Activated CD4-positive, alpha-beta T cell treated with anti-CD3 and anti-CD28 coated beads for 36 hours (primary cell): ENCODE measurements at regions not wholly inside any gene's neighbourhood (a gene's known extent, or its start where the extent isn't known, plus 50 kb on each side); places are given as distances from the start of the nearest gene placed in this dataset.
"Not testable (repeated sequence)": the region's sequence is repeated elsewhere in the genome, so short reads cannot be mapped to it uniquely, and the experiment has no call there.

ENCODE experiments used
- ATAC-seq: fragments of 200-7000 bp; cut with Tn5 transposase; one replicate; pipeline ENCODE4 v1.10.0; 2021; ENCODE audit warnings: mild to moderate bottlenecking, moderate library complexity
- CTCF ChIA-PET: fragments of 350-600 bp; sonication (Branson Sonifier 250); formaldehyde crosslinking; loops from one replicate; lab custom pipeline; 2021; ENCODE audit warnings: antibody characterized with exemption; lab: Charles Lee
- POLR2A ChIA-PET: fragments of 350-600 bp; sonication (Branson Sonifier 250); formaldehyde crosslinking; loops from one replicate; lab custom pipeline; 2021; ENCODE audit warnings: antibody characterized with exemption, inconsistent platforms; lab: Charles Lee
- DNase-seq: peaks from one replicate; pipeline ENCODE4 v3.0.0-alpha.2; 2020
- H3K27ac Mint-ChIP-seq: one replicate; pipeline ENCODE4 v1.8.0; 2021; ENCODE audit warnings: mixed read lengths
- H3K27me3 Mint-ChIP-seq: one replicate; pipeline ENCODE4 v1.8.0; 2021; ENCODE audit warnings: mixed read lengths
- H3K36me3 Mint-ChIP-seq: one replicate; pipeline ENCODE4 v1.8.0; 2021; ENCODE audit warnings: low read depth, mixed read lengths
- H3K4me1 Mint-ChIP-seq: one replicate; pipeline ENCODE4 v1.8.0; 2021; ENCODE audit warnings: mixed read lengths
- H3K4me3 Mint-ChIP-seq: one replicate; pipeline ENCODE4 v1.8.0; 2021; ENCODE audit warnings: mild to moderate bottlenecking, moderate library complexity, mixed read lengths
- H3K9me3 Mint-ChIP-seq: one replicate; pipeline ENCODE4 v1.8.0; 2021; ENCODE audit warnings: low read depth, mixed read lengths
- intact Hi-C, 2 experiments: fragments of 100-400 bp; cut with DNase I in 1 of 2; cut with micrococcal nuclease in 1 of 2; formaldehyde crosslinking; loops; one replicate each; pipeline versions ENCODE4 v1.14.2 to v1.15.1; 2022 to 2024; cut with DNase I, micrococcal nuclease

DNA sequence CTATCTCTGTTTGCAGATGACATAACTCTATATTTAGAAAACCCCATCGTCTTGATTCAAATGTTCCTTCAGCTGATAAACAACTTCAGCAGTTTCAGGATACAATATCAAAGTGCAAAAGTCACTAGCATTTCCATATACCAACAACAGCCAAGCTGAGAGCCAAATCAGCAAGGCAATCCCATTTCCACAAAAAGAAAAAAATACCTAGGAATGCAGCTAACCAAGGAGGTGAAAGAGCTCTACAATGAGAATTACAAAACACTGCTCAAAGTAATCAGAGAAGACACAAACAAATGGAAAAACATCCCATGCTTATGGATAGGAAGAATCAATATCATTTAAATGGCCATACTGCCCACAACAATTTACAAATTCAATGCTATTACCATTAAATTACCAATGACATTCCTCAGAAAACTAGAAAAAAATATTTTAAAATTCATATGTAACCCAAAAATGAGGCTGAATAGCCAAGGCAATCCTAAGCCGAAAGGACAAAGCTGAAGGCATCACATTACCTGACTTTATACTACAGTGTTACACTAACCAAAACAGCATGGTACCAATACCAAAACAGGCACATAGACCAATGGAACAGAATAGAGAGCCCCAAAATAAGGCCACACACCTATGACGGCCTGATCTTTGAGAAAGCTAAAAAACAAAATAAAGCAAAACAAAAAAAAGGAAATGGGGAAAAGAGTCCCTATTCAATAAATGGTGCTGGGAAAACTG lies 901.7 kb downstream of the LRFN5 start:
- H3K36me3 Mint-ChIP-seq: no peaks in the 10 kb centered on the region
- intact Hi-C loops: no loop called here
- no peaks in the 10 kb centered on the region for H3K4me1 Mint-ChIP-seq
- ChIA-PET CTCF (no interaction called here), POLR2A (no interaction called here)
- DNase-seq (no peak), ATAC-seq (no peak)
- H3K27ac Mint-ChIP-seq: no peak overlapping the region
- H3K27me3 Mint-ChIP-seq: no peaks in the 10 kb centered on the region
- no peak overlapping the region for H3K4me3 Mint-ChIP-seq
- H3K9me3 Mint-ChIP-seq: peaks cover 12% of the 10 kb centered on the region

DNA sequence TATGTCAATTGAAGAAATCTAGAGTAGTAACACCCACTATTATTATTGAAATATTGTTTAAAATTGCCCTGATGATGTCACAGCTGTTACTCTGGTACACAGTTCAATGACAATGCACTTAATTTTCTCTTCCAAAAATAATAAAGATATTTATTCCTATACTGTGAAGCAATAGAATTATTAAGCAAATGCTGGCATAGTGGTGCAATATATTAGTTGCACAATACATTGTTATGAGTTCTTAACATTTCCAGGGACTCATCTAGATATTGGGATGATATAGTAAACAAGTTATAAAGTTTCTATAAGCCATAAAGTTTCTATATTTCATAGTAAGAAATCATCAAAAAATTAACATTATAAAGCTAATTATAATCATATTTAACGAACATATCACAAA lies 897.8 kb downstream of the LRFN5 start:
- Mint-ChIP-seq H3K27me3 (no peaks in the 10 kb centered on the region), H3K36me3 (no peaks in the 10 kb centered on the region), H3K27ac (no peak overlapping the region), H3K4me1 (no peaks in the 10 kb centered on the region), H3K4me3 (no peak overlapping the region), H3K9me3 (peaks cover 7% of the 10 kb centered on the region)
- CTCF ChIA-PET: no interaction called here
- intact Hi-C loops: no loop called here
- ATAC-seq: no peak
- DNase-seq: no peak
- POLR2A ChIA-PET: no interaction called here

DNA sequence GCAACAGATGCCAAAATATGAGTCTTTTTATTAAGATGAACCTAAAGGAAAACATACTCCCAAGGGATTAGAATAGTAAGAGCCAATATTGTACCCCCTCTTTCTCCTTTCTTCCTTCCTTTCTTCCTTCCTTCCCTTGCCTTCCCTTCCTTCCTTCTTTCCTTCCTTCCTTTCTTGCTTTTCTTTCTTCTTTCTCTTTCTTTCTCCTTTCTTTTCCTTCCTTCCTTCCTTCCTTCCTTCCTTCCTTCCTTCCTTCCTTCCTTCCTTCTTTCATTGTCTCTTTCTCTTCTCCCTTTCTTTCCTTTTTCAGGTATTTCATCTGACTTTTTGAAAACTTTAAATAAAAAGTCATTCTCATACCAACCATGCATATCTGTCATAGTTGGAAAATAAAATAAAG lies 892.5 kb downstream of the LRFN5 start:
- Mint-ChIP-seq H3K9me3 (peaks cover 2% of the 10 kb centered on the region), H3K27me3 (no peaks in the 10 kb centered on the region), H3K27ac (no peak overlapping the region), H3K4me3 (no peak overlapping the region), H3K36me3 (no peaks in the 10 kb centered on the region), H3K4me1 (no peaks in the 10 kb centered on the region)
- ATAC-seq (no peak), DNase-seq (no peak)
- CTCF ChIA-PET: no interaction called here
- intact Hi-C loops: no loop called here
- POLR2A ChIA-PET: no interaction called here

GRCh38 chr14:42490536-42490935 lies 883.9 kb downstream of the LRFN5 start:
- Mint-ChIP-seq H3K9me3 (peaks cover 2% of the 10 kb centered on the region), H3K4me1 (no peaks in the 10 kb centered on the region), H3K36me3 (no peaks in the 10 kb centered on the region), H3K27ac (no peak overlapping the region), H3K27me3 (no peaks in the 10 kb centered on the region), H3K4me3 (no peak overlapping the region)
- CTCF ChIA-PET: no interaction called here
- DNase-seq (no peak), ATAC-seq (no peak)
- POLR2A ChIA-PET: no interaction called here
- intact Hi-C loops: no loop called here

GRCh38 chr14:42488965-42489364 lies 882.3 kb downstream of the LRFN5 start:
- no peak for ATAC-seq
- H3K4me3 Mint-ChIP-seq: no peak overlapping the region
- DNase-seq: no peak
- CTCF ChIA-PET: no interaction called here
- no peaks in the 10 kb centered on the region for H3K27me3 Mint-ChIP-seq
- H3K4me1 Mint-ChIP-seq: no peaks in the 10 kb centered on the region
- no peak overlapping the region for H3K27ac Mint-ChIP-seq
- H3K9me3 Mint-ChIP-seq: peaks cover 2% of the 10 kb centered on the region
- intact Hi-C loops: no loop called here
- POLR2A ChIA-PET: no interaction called here
- H3K36me3 Mint-ChIP-seq: no peaks in the 10 kb centered on the region

DNA sequence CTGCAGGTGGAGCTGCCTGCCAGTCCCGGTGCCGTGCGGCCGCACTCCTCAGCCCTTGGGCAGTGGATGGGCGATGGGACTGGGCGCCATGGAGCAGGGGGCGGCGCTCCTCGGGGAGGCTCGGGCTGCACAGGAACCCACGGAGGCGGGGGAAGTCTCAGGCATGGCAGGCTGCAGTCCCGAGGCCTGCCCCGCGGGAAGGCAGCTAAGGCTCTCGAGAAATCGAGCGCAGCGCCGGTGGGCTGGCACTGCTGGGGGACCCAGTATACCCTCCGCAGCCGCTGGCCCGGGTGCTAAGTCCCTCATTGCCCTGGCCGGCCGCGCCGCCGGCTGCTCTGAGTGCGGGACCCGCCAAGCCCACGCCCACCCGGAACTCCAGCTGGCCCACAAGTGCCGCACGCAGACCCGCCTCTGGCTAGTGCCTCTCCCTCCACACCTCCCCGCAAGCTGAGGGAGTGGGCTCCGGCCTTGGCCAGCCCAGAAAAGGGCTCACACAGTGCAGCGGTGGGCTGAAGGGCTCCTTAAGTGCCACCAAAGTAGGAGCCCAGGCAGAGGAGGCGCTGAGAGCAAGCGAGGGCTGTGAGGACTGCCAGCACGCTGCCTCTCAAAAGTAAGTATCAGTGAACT lies 875.8 kb downstream of the LRFN5 start:
- ATAC-seq, POLR2A ChIA-PET, H3K27me3 Mint-ChIP-seq, H3K9me3 Mint-ChIP-seq, H3K36me3 Mint-ChIP-seq, H3K27ac Mint-ChIP-seq, H3K4me3 Mint-ChIP-seq, intact Hi-C loops, H3K4me1 Mint-ChIP-seq, DNase-seq, CTCF ChIA-PET: not testable (repeated sequence)

- DNase-seq, H3K4me1 Mint-ChIP-seq, H3K36me3 Mint-ChIP-seq, POLR2A ChIA-PET, ATAC-seq, H3K27me3 Mint-ChIP-seq, H3K27ac Mint-ChIP-seq, H3K9me3 Mint-ChIP-seq, intact Hi-C loops, CTCF ChIA-PET, H3K4me3 Mint-ChIP-seq: not testable (repeated sequence)
Measured at GRCh38 chr14:42481714-42482113, 875.0 kb downstream of the LRFN5 start.

DNA sequence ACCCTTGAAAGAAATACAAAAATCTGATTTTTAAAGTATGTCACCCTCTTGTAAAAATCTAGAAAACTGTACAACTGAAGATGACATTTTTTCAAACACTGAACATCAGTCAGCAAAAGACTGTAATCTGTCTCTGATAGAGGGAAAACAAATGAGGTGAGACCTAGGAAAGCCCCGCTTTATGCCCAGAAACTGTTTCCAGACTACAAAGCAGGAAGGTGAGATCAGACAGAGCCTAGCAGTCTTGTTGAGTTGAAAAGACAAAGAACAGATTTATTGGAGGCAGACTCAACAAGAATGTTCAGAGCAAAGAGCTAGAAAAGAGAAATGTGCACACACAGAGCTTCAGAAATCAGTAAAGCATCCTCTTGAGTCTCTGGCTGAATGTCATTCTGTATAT lies 873.6 kb downstream of the LRFN5 start:
- peaks cover 5% of the 10 kb centered on the region for H3K9me3 Mint-ChIP-seq
- ChIA-PET POLR2A (no interaction called here), CTCF (no interaction called here)
- ATAC-seq (no peak), DNase-seq (no peak)
- H3K27ac Mint-ChIP-seq: no peak overlapping the region
- no peaks in the 10 kb centered on the region for H3K27me3 Mint-ChIP-seq
- no peaks in the 10 kb centered on the region for H3K36me3 Mint-ChIP-seq
- no peaks in the 10 kb centered on the region for H3K4me1 Mint-ChIP-seq
- H3K4me3 Mint-ChIP-seq: no peak overlapping the region
- intact Hi-C loops: no loop called here

DNA sequence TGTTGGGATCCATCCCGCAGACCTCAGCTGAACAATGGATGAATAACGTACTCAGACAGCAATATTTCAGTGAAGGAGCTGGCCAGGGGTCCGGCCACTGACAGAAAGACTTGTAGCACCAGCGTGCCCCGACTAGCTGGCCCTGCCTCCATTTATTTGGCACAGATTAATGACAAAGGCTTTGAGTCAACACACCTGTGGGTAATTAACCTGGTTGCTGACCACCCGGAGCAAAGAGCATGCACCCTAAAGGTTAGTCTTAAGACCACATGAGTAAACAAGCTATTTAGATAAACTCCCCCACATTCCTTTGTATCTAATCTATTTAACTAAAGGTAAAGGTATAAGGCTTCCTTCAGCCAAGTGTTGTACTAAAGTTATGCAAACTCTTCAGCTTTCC lies 868.6 kb downstream of the LRFN5 start:
- H3K27ac Mint-ChIP-seq: no peak overlapping the region
- no peak overlapping the region for H3K4me3 Mint-ChIP-seq
- peaks cover 10% of the 10 kb centered on the region for H3K9me3 Mint-ChIP-seq
- no peaks in the 10 kb centered on the region for H3K36me3 Mint-ChIP-seq
- DNase-seq (no peak), ATAC-seq (no peak)
- ChIA-PET POLR2A (no interaction called here), CTCF (no interaction called here)
- H3K27me3 Mint-ChIP-seq: no peaks in the 10 kb centered on the region
- intact Hi-C loops: no loop called here
- H3K4me1 Mint-ChIP-seq: no peaks in the 10 kb centered on the region

DNA sequence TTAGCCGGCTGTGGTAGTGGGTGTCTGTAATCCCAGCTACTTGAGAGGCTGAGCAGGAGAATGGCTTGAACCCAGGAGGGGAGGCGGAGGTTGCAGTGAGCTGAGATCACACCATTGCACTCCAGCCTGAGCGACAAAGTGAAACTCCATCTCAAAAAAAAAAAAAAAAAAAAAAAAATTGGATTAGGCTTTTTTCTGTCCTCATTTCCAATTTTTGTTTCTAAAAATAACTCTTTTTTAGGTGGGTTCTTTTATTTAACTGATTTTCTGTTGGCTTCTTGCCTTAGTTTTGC lies 863.7 kb downstream of the LRFN5 start:
- H3K4me1 Mint-ChIP-seq: no peaks in the 10 kb centered on the region
- DNase-seq (no peak), ATAC-seq (no peak)
- H3K36me3 Mint-ChIP-seq: no peaks in the 10 kb centered on the region
- CTCF ChIA-PET: no interaction called here
- peaks cover 7% of the 10 kb centered on the region for H3K9me3 Mint-ChIP-seq
- H3K27me3 Mint-ChIP-seq: no peaks in the 10 kb centered on the region
- H3K4me3 Mint-ChIP-seq: no peak overlapping the region
- intact Hi-C loops: no loop called here
- no peak overlapping the region for H3K27ac Mint-ChIP-seq
- POLR2A ChIA-PET: no interaction called here

DNA sequence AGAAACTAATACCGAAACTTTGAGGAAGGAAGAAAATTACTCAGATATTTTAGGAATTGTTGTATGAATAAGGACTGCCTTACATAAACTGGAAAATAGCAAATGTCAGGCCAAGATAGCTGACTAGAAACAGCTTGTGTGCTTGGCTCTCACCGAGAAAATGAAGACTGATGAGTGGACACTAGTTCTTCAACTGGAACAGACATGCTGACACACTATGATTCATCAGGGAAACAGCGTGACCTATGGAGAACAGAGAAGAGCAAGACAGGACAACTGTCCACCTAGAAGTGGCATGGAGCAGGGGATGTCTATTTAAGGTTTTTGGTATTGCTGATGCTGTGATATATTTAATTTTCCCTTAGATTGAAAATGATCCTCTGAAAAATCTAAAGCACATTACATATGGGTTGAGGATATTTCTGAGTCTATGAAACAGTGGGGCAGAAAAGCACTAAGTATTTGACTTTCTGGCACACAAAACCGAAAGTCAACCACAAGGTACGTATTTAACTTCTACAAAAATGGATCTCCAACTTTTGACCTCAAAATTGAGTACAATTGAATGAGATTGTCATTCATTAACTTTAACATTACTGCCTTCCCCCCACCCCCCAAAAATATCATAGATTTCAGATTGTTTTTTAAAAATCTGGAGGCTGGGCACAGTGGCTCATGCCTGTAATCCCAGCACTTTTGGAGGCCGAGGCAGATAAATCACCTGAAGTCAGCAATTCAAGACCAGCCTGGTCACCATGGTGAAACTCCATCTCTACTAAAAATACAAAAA lies 863.2 kb downstream of the LRFN5 start:
- CTCF ChIA-PET: interaction anchor here (0.6 kb wide), 1 partner anchor 33 kb away, joined by 3 read pairs; no protein-coding TSS in a partner anchor
- POLR2A ChIA-PET: no interaction called here
- Mint-ChIP-seq H3K27ac (no peak overlapping the region), H3K27me3 (no peaks in the 10 kb centered on the region), H3K4me3 (no peak overlapping the region), H3K9me3 (peaks cover 7% of the 10 kb centered on the region), H3K36me3 (no peaks in the 10 kb centered on the region), H3K4me1 (no peaks in the 10 kb centered on the region)
- no peak for DNase-seq
- intact Hi-C loops: no loop called here
- ATAC-seq: no peak

DNA sequence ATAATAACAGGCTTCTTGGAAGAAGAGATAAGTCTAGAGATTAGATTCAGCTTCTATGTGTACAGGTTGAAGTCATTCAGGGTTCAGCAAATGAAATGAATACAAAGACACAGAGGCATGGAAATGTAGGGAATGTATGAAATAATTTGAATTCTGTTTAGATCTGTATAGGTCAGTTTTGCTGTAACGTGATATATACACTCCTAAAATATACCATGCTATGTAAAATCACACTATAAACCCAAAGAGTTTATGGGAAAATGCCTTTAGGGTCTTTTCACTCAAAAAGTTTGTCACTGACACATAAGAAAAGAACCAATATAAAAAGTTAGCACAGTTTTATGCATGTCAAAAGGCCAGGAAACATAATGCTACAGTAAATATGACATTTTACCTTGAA lies 854.0 kb downstream of the LRFN5 start:
- intact Hi-C loops: no loop called here
- Mint-ChIP-seq H3K36me3 (no peaks in the 10 kb centered on the region), H3K27me3 (no peaks in the 10 kb centered on the region), H3K4me1 (no peaks in the 10 kb centered on the region), H3K9me3 (peaks cover 10% of the 10 kb centered on the region), H3K4me3 (no peak overlapping the region), H3K27ac (no peak overlapping the region)
- ChIA-PET POLR2A (no interaction called here), CTCF (no interaction called here)
- ATAC-seq (no peak), DNase-seq (no peak)
